ENCODE measurements at regions not wholly inside any gene's neighbourhood (a gene's known extent, or its start where the extent isn't known, plus 50 kb on each side); places are given as distances from the start of the nearest gene placed in this dataset.
A peak's percentile ranks its signal among the peaks of the same experiment; 100 is the strongest.

- DNase-seq = no peak
Observed at GRCh38 chr2:71277536-71278103, 50.7 kb upstream of the PAIP2B start.

GRCh38 chr2:71277147-71277475, 50.2 kb upstream of the PAIP2B start:
- DNase-seq = no peak

- DNase-seq = peak; percentile 78
Observed at GRCh38 chr2:71276311-71277146, 49.6 kb upstream of the PAIP2B start.
